GM21381 (cell line): ENCODE measurements at regions not wholly inside any gene's neighbourhood (a gene's known extent, or its start where the extent isn't known, plus 50 kb on each side); places are given as distances from the start of the nearest gene placed in this dataset.
"Not testable (repeated sequence)": the region's sequence is repeated elsewhere in the genome, so short reads cannot be mapped to it uniquely, and the experiment has no call there.

Experiments
- ATAC-seq: cut with Tn5 transposase; IDR thresholded peaks from one replicate; pipeline ENCODE4 v1.9.1; 2021; ENCODE audit warnings: mild to moderate bottlenecking, moderate library complexity; ENCODE audit not compliant: unreplicated experiment

GRCh38 chr7:67301667-67302066 is 305.0 kb downstream of the TYW1 start:
- ATAC-seq = no peak

DNA sequence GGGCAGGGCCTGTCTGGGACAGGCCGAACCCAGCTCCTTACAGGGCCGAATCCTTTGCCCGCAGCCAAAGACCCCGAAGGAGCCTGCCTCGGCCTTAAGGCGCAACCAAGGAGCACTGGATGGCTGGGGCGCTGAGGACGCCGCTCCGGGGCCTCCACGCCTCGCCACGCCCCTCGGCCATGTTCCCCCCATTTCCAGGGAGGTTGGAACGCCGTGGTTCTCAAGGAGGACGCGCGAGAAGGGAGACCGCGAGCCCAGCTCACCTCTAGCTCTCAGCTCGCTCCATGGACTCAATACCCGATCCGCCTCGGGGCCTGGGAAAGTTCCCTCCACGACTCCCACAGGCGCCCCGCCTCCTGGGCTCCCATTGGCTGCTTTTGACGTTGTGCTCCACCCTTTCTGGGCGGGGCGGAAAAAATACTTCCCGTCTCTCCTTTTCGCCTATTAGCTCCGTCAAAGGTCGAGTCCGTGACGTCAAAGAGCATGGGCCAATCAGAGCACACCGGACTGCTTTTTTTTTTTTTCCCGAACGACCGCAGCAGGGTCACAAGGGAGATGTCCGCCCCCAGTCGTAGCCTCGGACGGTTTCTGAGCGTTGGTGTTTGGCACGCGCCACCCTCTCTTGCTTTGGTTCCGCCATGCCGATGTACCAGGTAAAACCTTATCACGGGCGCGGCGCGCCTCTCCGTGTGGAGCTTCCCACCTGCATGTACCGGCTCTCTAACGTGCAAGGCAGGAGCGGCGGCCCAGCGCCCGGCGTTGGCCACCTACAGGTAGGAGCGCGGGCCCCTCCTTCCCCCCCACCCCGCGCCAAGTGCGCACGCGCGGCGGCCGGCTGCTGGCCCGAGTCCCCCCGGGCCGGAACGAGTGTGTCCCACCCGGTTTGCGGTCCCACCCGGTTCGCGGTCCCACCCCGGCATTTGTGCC is 305.7 kb downstream of the TYW1 start:
- ATAC-seq = peak; percentile 82

DNA sequence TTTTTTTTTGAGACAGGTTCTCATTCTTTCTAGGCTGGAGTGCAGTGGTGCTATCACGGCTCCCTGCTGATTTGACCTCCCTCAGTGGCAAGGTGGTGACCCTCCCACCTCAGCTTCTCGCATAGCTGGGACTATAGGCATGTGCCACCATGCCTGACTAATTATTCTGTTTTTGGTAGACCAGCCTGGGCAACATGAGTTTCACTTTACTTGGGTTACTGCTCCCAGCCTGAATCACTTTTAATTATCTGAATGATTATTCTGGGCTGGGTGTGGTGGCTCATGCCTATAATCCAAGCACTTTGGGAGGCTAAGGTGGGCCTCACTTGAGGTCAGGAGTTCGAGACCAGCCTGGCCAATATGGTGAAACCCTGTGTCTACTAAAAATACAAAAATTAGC is 308.2 kb downstream of the TYW1 start:
- ATAC-seq = not testable (repeated sequence)

DNA sequence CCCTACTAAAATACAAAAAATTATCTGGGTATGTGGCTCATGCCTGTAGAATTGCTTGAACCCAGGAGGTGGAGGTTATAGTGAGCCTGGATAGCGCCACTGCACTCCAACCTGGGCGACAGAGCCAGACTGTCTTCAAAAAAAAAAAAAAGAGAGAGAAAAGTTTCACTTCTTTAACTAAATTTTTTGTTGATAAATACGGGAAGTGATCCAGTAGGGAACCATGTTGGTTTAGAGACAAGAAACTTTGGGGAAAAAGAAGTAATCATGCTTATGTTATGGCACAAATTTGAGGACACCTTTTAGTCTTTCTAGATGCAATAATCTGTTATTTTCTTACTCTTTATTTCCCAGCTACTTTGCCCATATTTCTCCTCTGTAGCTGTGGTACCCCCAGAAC is 309.7 kb downstream of the TYW1 start:
- no peak for ATAC-seq

GRCh38 chr7:67309764-67310549 is 313.3 kb downstream of the TYW1 start:
- ATAC-seq = no peak

DNA sequence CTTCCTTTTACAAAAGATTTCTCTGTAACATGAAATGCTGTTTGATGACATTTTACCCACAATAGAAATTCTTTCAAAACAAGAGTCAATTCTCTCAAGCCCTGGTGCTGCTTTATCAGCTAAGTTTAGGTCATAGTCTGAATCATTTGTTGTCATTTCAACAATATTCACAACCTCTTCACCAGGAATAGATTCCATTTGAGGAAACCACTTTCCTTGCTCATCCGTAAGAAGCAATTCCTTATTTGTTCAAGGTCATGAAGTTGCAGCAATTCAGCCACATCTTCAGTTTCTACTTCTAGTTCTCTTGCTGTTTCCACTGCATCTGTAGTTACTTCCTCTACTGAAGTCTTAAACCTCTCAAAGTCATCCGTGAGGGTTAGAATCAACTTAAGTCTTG is 315.3 kb downstream of the TYW1 start:
- ATAC-seq = no peak

- ATAC-seq = no peak
Measured at GRCh38 chr7:67313213-67313612, 316.6 kb downstream of the TYW1 start.

- ATAC-seq = not testable (repeated sequence)
Measured at GRCh38 chr7:67316902-67317301, 320.3 kb downstream of the TYW1 start.

DNA sequence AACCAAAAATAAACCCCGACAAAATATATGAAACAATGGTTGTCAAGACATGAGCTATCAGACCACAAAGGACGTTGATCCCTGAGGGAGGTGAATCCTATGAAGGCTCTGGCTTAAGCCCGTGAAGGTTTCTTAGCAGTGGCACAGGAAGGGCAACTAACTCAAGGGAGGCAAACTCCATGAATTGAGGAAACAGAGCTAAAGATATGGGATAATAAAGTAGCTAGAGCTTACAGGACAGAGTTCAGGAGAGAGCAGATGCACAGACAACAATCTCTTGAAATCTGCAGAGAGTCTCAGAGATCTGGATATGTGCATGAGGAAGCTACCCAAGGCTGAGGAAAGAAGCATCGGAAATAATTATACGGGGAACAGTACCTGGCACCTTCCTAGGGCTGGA is 331.6 kb downstream of the TYW1 start:
- not testable (repeated sequence) for ATAC-seq

DNA sequence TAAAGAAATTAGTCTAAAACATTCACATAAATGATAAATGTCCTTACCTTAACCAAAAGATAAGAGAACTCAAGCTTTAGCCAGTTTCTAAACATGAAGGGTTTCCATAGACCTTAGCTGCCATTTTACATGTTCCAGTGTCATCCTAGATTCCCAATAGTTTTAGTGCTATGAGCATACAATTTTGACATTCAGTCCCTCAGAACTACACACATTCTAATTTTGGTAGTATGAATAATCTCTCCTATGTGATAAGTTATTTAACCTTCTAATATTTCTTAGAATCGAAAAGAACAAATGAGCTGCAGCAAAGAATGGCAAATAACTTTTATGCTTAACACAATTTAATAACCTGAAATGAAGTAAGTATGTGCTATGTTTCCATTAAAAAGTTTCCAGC is 338.5 kb downstream of the TYW1 start:
- not testable (repeated sequence) for ATAC-seq

DNA sequence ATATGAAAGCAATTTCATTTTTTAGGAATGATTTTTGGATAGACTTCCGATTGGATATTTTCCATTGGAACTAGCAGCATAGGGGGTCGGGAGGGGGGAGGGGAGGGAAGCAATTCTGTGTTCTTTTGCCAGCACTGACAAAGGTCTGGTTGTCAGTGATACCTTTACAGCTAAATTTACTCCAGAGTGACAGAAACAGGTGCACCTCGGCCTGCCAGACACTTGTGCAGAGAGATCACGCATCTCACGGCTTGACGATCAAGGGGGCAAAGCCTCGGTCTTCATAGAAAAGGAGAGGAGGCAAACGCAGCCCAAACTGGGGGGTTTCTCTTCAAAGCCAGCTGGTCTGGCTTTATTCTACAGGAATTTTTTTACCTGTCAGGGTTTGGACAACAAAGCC is 339.0 kb downstream of the TYW1 start:
- ATAC-seq = not testable (repeated sequence)

GRCh38 chr7:67338545-67338944 is 341.9 kb downstream of the TYW1 start:
- ATAC-seq = not testable (repeated sequence)

DNA sequence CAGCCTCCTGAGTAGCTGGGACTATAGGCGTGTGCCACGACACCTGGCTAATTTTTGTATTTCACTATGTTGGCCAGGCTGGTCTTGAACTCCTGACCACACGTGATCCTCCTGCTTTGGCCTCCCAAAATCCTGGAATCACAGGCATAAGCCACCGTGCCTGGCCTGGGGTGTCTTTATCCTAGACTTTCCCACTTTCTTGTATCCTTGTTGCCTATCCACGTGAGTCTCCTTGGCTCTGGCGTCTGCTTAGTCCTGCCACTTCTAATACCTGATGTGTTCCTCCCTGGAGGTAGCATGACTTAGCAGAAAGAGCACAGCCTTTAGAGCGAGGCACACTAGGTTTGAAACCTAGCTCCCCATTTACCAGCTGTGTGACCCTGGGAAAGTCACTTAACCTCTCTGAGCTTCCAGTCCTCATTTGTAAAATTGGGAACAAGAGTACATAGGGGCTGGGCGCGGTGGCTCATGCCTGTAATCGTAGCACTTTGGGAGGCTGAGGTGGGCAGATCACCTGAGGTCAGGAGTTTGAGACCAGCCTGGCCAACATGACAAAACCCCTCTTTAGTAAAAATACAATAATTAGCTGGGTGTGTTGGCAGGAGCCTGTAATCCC is 344.6 kb downstream of the TYW1 start:
- ATAC-seq = no peak

DNA sequence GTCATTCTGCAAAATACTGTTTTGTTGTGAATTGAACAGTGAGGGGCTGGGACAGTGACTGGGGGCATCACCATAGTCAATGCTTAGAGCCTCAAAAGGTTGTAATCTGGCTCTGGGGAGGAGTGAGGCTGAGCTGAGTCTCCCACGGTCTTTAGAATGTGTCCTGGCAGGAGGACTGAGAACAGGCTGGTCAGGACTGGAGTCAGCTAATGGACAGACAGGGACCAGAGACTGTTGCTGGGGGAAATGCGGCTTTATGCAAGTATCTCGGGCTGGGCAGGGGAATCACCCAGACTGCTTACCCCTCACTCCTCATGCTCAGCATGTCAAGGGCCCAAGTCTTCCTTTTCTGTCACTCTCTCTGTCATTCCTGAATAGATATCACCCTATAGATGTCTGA is 346.5 kb downstream of the TYW1 start:
- no peak for ATAC-seq

DNA sequence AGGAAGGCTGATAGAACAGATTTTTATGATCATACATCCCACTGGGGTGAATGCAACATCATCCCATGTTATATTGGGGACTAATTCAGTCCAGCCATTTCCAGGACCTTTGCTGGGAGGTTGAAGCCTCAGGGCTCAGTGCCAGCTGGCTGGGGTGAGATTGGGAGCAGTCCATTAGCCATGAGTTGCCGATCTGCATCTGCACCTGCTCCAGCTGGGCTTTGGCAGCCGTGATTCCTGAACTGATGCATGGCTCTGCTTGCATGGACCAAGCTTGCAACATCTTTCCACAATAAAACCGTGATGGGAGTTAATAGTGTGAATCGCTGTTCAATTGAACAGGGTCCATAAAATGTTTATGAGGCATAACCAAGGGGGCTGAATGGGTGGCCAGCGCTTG is 346.9 kb downstream of the TYW1 start:
- no peak for ATAC-seq

GRCh38 chr7:67344481-67345193 is 348.0 kb downstream of the TYW1 start:
- ATAC-seq = no peak

GRCh38 chr7:67346126-67346525 is 349.5 kb downstream of the TYW1 start:
- no peak for ATAC-seq

DNA sequence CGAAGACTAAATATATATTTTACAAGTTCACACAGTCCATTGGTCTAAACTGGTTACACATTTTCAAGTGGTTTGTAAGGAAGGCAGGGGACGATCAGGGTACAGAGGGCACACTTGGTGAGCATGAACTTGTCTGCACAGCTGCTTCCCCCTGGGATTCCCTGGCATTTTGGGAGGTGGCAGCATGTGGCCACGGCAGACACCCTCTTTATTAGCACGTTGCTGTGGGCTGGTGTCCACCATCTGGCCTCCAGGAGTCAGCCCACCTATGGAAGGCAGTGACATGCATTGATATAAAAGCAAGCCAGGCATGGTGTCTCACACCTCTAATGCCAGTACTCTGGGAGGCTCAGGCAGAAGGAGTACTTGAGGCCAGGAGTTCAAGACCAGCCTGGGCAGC is 350.2 kb downstream of the TYW1 start:
- no peak for ATAC-seq

- no peak for ATAC-seq
Measured at GRCh38 chr7:67348171-67348570, 351.5 kb downstream of the TYW1 start.

- not testable (repeated sequence) for ATAC-seq
Measured at GRCh38 chr7:67357653-67358052, 361.0 kb downstream of the TYW1 start.

GRCh38 chr7:67358316-67358715 is 361.7 kb downstream of the TYW1 start:
- not testable (repeated sequence) for ATAC-seq
